KBM-7 (cell line): ENCODE measurements at regions not wholly inside any gene's neighbourhood (a gene's known extent, or its start where the extent isn't known, plus 50 kb on each side); places are given as distances from the start of the nearest gene placed in this dataset.
"Not testable (repeated sequence)": the region's sequence is repeated elsewhere in the genome, so short reads cannot be mapped to it uniquely, and the experiment has no call there.

Experiments
- DNase-seq: peaks from one replicate; pipeline ENCODE4 v3.0.0-alpha.2; 2015
- in situ Hi-C: fragments of 300-500 bp; cut with MboI; formaldehyde crosslinking; loops from 2 replicates; pipeline ENCODE4 v1.14.3; 2020; ENCODE audit warnings: low sequenced_read_pairs, low pct_unique_long_range_greater_than_20kb, mixed read lengths

GRCh38 chr12:47328831-47329545 lies 249.2 kb upstream of the AMIGO2 start:
- in situ Hi-C loops: no loop called here
- no peak for DNase-seq

- DNase-seq: no peak
- in situ Hi-C loops: no loop called here
Observed at GRCh38 chr12:47326190-47326589, 246.4 kb upstream of the AMIGO2 start.

- no peak for DNase-seq
- in situ Hi-C loops: no loop called here
Observed at GRCh38 chr12:47323802-47324201, 244.0 kb upstream of the AMIGO2 start.

- DNase-seq: peak; percentile 20
Observed at GRCh38 chr12:47321436-47321835, 241.7 kb upstream of the AMIGO2 start.

GRCh38 chr12:47319746-47320145 lies 240.0 kb upstream of the AMIGO2 start:
- in situ Hi-C loops: no loop called here
- no peak for DNase-seq

More at GRCh38 chr12:47321436-47321835, 241.7 kb upstream of the AMIGO2 start:
- in situ Hi-C loops: no loop called here

GRCh38 chr12:47318963-47319362 lies 239.2 kb upstream of the AMIGO2 start:
- DNase-seq: no peak
- in situ Hi-C loops: no loop called here

- no peak for DNase-seq
Observed at GRCh38 chr12:47317175-47317915, 237.6 kb upstream of the AMIGO2 start.

GRCh38 chr12:47316609-47317049 lies 236.9 kb upstream of the AMIGO2 start:
- in situ Hi-C loops: no loop called here

More at GRCh38 chr12:47317175-47317915, 237.6 kb upstream of the AMIGO2 start:
- in situ Hi-C loops: no loop called here

GRCh38 chr12:47314996-47315395 lies 235.2 kb upstream of the AMIGO2 start:
- DNase-seq: no peak

More at GRCh38 chr12:47316609-47317049, 236.9 kb upstream of the AMIGO2 start:
- no peak for DNase-seq

GRCh38 chr12:47312808-47313426 lies 233.2 kb upstream of the AMIGO2 start:
- peak; percentile 67 for DNase-seq
- in situ Hi-C loops: no loop called here

More at GRCh38 chr12:47314996-47315395, 235.2 kb upstream of the AMIGO2 start:
- in situ Hi-C loops: no loop called here

- in situ Hi-C loops: no loop called here
- no peak for DNase-seq
Observed at GRCh38 chr12:47312147-47312546, 232.4 kb upstream of the AMIGO2 start.

GRCh38 chr12:47311568-47311967 lies 231.8 kb upstream of the AMIGO2 start:
- no peak for DNase-seq
- in situ Hi-C loops: no loop called here

GRCh38 chr12:47311010-47311409 lies 231.3 kb upstream of the AMIGO2 start:
- in situ Hi-C loops: no loop called here
- DNase-seq: no peak

GRCh38 chr12:47308672-47309071 lies 228.9 kb upstream of the AMIGO2 start:
- in situ Hi-C loops: no loop called here
- no peak for DNase-seq

- DNase-seq: peak; percentile 84
- in situ Hi-C loops: no loop called here
Observed at GRCh38 chr12:47307680-47308399, 228.1 kb upstream of the AMIGO2 start.

- DNase-seq: peak; percentile 67
- in situ Hi-C loops: not testable (repeated sequence)
Observed at GRCh38 chr12:47306773-47307679, 227.3 kb upstream of the AMIGO2 start.

GRCh38 chr12:47306130-47306529 lies 226.4 kb upstream of the AMIGO2 start:
- in situ Hi-C loops: no loop called here

GRCh38 chr12:47305464-47305863 lies 225.7 kb upstream of the AMIGO2 start:
- DNase-seq: no peak
- in situ Hi-C loops: no loop called here

More at GRCh38 chr12:47306130-47306529, 226.4 kb upstream of the AMIGO2 start:
- no peak for DNase-seq
